ENCODE measurements at regions not wholly inside any gene's neighbourhood (a gene's known extent, or its start where the extent isn't known, plus 50 kb on each side); places are given as distances from the start of the nearest gene placed in this dataset.

- Histone ChIP-seq H3K9me2 (replicated peaks; ENCODE audit: insufficient read depth, low read length) (no peaks in the 10 kb centered on the region), H3K4me3 (ENCODE audit: insufficient read depth, low read length, poor library complexity, severe bottlenecking) (no peak overlapping the region), H3K4me2 (ENCODE audit: low read depth, low read length, poor library complexity, severe bottlenecking) (no peak overlapping the region), H3K27ac (ENCODE audit: low read depth, low read length) (no peak overlapping the region), H3K9me3 (ENCODE audit: insufficient read depth, low read length) (peaks cover 3% of the 10 kb centered on the region; the same call in 1 of the 2 replicates), H2AFZ (ENCODE audit: low read depth, low read length, severe bottlenecking) (no peak overlapping the region), H4K20me1 (ENCODE audit: low read depth, low read length) (no peaks in the 10 kb centered on the region), H3K27me3 (ENCODE audit: low read length) (no peaks in the 10 kb centered on the region), H3K36me3 (ENCODE audit: low read length) (no peaks in the 10 kb centered on the region), H3K79me2 (ENCODE audit: insufficient read depth, low read length) (no peaks in the 10 kb centered on the region), H3F3A (ENCODE audit: insufficient read depth) (no peaks in the 10 kb centered on the region), H3K9ac (ENCODE audit: low read length) (no peak overlapping the region)
- no peak for TF ChIP-seq EZH2phosphoT487 (conservative IDR thresholded peaks at IDR 0.05; ENCODE audit: low read length)
- TF ChIP-seq CTCF (IDR thresholded peaks at IDR 0.05; ENCODE audit: insufficient read depth, low read length, poor library complexity, severe bottlenecking), result no peak
Observed at GRCh38 chr14:37939442-37940028, 268.2 kb upstream of the SSTR1 start.

GRCh38 chr14:37945959-37946358 lies 261.7 kb upstream of the SSTR1 start:
- H3K79me2 ChIP-seq (ENCODE audit: insufficient read depth, low read length), result no peaks in the 10 kb centered on the region
- H3K9ac ChIP-seq (ENCODE audit: low read length), result no peak overlapping the region
- H3K4me3 ChIP-seq (ENCODE audit: insufficient read depth, low read length, poor library complexity, severe bottlenecking), result no peak overlapping the region
- TF ChIP-seq CTCF (IDR thresholded peaks at IDR 0.05; ENCODE audit: insufficient read depth, low read length, poor library complexity, severe bottlenecking) (no peak), EZH2phosphoT487 (conservative IDR thresholded peaks at IDR 0.05; ENCODE audit: low read length) (no peak)
- H3K36me3 ChIP-seq (ENCODE audit: low read length), result no peaks in the 10 kb centered on the region
- H2AFZ ChIP-seq (ENCODE audit: low read depth, low read length, severe bottlenecking), result no peak overlapping the region
- H3K27me3 ChIP-seq (ENCODE audit: low read length), result no peaks in the 10 kb centered on the region
- peaks cover 3% of the 10 kb centered on the region; the same call in 1 of the 2 replicates for H3K9me3 ChIP-seq (ENCODE audit: insufficient read depth, low read length)
- H3F3A ChIP-seq (ENCODE audit: insufficient read depth), result no peaks in the 10 kb centered on the region
- no peak overlapping the region for H3K27ac ChIP-seq (ENCODE audit: low read depth, low read length)
- H3K9me2 ChIP-seq (replicated peaks; ENCODE audit: insufficient read depth, low read length), result no peaks in the 10 kb centered on the region
- H4K20me1 ChIP-seq (ENCODE audit: low read depth, low read length), result no peaks in the 10 kb centered on the region
- no peak overlapping the region for H3K4me2 ChIP-seq (ENCODE audit: low read depth, low read length, poor library complexity, severe bottlenecking)

- Histone ChIP-seq H3K27ac (ENCODE audit: low read depth, low read length) (no peak overlapping the region), H3K36me3 (ENCODE audit: low read length) (no peaks in the 10 kb centered on the region), H3K9me3 (ENCODE audit: insufficient read depth, low read length) (peaks cover 3% of the 10 kb centered on the region; the same call in 1 of the 2 replicates), H3K9ac (ENCODE audit: low read length) (no peak overlapping the region), H4K20me1 (ENCODE audit: low read depth, low read length) (no peaks in the 10 kb centered on the region), H3K79me2 (ENCODE audit: insufficient read depth, low read length) (no peaks in the 10 kb centered on the region), H3K4me3 (ENCODE audit: insufficient read depth, low read length, poor library complexity, severe bottlenecking) (no peak overlapping the region), H3K9me2 (replicated peaks; ENCODE audit: insufficient read depth, low read length) (no peaks in the 10 kb centered on the region), H3K27me3 (ENCODE audit: low read length) (no peaks in the 10 kb centered on the region), H2AFZ (ENCODE audit: low read depth, low read length, severe bottlenecking) (no peak overlapping the region), H3K4me2 (ENCODE audit: low read depth, low read length, poor library complexity, severe bottlenecking) (no peak overlapping the region), H3F3A (ENCODE audit: insufficient read depth) (no peaks in the 10 kb centered on the region)
- TF ChIP-seq EZH2phosphoT487 (conservative IDR thresholded peaks at IDR 0.05; ENCODE audit: low read length) (no peak), CTCF (IDR thresholded peaks at IDR 0.05; ENCODE audit: insufficient read depth, low read length, poor library complexity, severe bottlenecking) (no peak)
Observed at GRCh38 chr14:37946819-37947218, 260.9 kb upstream of the SSTR1 start.
